Transverse colon (tissue), 3 donors: ENCODE measurements at regions not wholly inside any gene's neighbourhood (a gene's known extent, or its start where the extent isn't known, plus 50 kb on each side); places are given as distances from the start of the nearest gene placed in this dataset.

Experiments used
- EP300 ChIP-seq: sonication (generic); formaldehyde crosslinking; IDR thresholded peaks from one replicate; pipeline ENCODE4 v1.6.1; 2017; ENCODE audit warnings: antibody characterized with exemption, low read depth
- POLR2A ChIP-seq: fragments of 450-650 bp; IDR thresholded peaks from one replicate; pipeline ENCODE4 v1.6.1; 2016; ENCODE audit warnings: antibody characterized with exemption, mild to moderate bottlenecking, moderate library complexity
- POLR2AphosphoS5 ChIP-seq, 3 donors: sonication (generic); formaldehyde crosslinking; IDR thresholded peaks; one replicate each; pipeline ENCODE4 v1.6.1; 2016; ENCODE audit warnings: antibody characterized with exemption in 3 of 3

DNA sequence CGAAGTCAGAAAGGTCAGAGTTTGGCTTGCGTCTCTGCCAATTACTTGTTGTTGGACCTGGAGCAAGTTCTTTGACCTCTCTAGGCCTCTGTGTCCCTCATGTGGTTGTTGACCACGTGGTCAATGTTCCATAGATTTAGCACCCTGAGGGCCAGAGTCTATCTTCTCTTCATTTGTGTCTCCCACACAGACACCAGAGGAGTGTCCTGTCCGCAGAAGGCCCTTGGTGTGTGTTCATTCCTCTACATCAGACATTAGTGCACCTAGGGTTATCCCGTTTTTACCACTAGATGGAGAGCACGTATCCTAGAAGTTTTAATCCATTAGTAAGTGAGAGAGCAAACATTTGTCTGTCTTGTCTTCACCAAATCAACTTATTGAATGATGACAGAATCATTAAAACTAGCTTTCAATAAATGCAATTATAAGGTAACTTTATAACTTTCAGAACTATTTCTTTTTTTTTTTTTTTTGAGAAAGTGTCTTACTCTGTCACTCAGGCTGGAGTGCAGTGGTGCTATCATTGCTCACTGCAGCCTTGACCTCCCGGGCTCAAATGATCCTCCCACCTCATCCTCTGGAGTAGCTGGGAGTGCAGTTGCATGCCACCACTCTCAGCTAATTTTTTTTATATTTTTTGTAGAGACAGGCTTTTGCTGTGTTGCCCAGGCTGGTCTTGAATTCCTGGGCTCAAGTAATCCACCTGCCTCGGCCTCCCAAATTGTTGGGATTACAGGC lies 122.5 kb upstream of the ANKRD1 start:
- TF ChIP-seq EP300: no peak
- no peak for TF ChIP-seq POLR2AphosphoS5 (IDR thresholded peaks at IDR 0.05)
- TF ChIP-seq POLR2A: no peak
